ENCODE measurements at regions not wholly inside any gene's neighbourhood (a gene's known extent, or its start where the extent isn't known, plus 50 kb on each side); places are given as distances from the start of the nearest gene placed in this dataset.

DNA sequence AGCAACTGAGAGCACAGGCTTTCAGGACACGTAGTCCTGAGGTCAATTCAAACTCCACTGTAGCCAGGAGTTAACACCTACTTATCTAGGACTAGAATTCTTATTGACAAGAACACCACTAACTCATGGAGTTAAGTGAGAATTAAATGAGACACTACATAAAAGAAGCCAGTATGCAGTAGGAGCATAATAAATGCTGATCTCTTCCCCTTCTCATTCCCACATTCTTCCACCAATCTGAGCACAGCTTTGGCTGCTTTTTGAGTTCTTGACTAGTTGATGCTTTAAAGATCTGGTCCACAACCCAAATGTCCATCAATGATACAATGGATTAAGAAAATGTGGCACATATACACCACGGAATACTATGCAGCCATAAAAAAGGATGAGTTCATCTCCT, 55.2 kb downstream of the TTC32 start:
- no peak for DNase-seq (ENCODE audit: low spot score)
- no peak for TF ChIP-seq CTCF (IDR thresholded peaks at IDR 0.05; ENCODE audit: extremely low read depth, missing control alignments)

DNA sequence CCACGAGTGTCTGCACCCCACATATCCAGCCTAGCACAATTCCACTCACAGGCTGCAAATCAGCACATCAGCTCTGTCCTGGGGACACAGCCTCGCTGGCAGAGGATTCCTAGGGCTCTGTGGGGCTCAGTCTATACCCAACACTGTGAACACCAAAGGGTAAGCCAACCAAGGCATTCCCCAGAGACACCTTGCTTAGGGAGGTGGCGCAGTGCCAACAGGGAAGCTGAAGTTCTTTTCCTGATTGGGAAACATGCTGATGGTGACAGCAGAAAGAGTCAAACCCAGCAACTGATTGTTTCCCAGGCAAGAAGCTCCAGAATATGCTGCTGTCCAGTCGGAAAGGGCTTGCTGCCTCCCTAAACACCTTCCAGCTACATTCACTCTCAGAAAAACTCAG, 55.8 kb downstream of the TTC32 start:
- TF ChIP-seq CTCF (IDR thresholded peaks at IDR 0.05; ENCODE audit: extremely low read depth, missing control alignments): no peak
- DNase-seq (ENCODE audit: low spot score): no peak

GRCh38 chr2:19845323-19845920, 56.4 kb downstream of the TTC32 start:
- no peak for TF ChIP-seq CTCF (IDR thresholded peaks at IDR 0.05; ENCODE audit: extremely low read depth, missing control alignments)
- DNase-seq (ENCODE audit: low spot score): no peak

DNA sequence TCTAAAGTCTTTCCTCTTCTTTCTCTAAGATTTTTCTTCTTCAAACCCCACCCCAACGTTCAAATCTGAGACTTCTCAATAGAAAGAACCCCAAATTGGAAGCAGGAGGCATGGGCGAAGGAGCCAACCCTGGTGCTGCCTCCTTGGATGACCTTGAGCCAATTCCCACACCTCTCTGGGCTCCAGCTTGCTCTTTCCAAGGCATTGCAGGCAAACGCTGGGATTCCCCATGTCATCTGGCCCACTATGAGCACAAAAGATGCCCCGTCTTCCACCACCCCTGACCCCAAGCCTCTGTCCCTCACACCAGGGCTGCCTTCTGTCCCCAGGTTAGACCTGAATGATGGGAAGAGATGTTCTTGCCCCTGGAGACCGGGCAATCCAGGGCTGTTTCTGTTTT, 57.0 kb downstream of the TTC32 start:
- no peak for TF ChIP-seq CTCF (IDR thresholded peaks at IDR 0.05; ENCODE audit: extremely low read depth, missing control alignments)
- no peak for DNase-seq (ENCODE audit: low spot score)

DNA sequence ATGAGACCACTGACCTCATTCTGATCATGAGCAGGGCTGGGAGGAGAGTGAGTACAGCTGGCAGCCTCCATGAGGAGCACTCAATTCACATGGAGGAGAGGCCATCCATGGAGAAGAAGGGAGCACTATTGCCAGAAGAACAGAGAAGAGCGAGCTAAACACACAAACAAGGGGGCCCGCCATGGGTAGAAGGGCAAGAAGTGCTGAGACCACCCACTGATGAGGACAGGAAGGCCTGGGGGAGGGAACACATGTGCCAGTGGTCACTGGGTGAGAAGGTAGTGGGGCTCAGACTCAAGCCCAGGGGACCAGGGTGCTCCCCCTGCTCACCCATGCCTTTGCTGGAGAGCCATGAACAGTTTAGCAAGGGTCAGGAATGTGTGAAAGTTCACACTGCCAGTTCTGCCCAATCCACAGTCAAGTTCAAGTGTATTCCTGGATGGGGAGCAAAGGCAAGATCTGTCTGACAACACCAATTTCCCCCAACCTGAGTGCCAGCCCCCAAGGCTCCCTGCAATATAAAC, 57.7 kb downstream of the TTC32 start:
- DNase-seq (ENCODE audit: low spot score): no peak
- no peak for TF ChIP-seq CTCF (IDR thresholded peaks at IDR 0.05; ENCODE audit: extremely low read depth, missing control alignments)

GRCh38 chr2:19841918-19842693, 59.7 kb downstream of the TTC32 start:
- TF ChIP-seq CTCF (IDR thresholded peaks at IDR 0.05; ENCODE audit: extremely low read depth, missing control alignments): no peak
- no peak for DNase-seq (ENCODE audit: low spot score)

- no peak for TF ChIP-seq CTCF (IDR thresholded peaks at IDR 0.05; ENCODE audit: extremely low read depth, missing control alignments)
- DNase-seq (ENCODE audit: low spot score): no peak
Measured at GRCh38 chr2:19839438-19839837, 62.3 kb downstream of the TTC32 start.

All from GM20000 (cell line).